Neural cell (in vitro differentiated cells): ENCODE measurements at regions not wholly inside any gene's neighbourhood (a gene's known extent, or its start where the extent isn't known, plus 50 kb on each side); places are given as distances from the start of the nearest gene placed in this dataset.

Source experiments
- H2AFZ ChIP-seq: fragments of 200-600, 300-800 bp; sonication (generic), shearing (Covaris generic); 2 replicates; pipeline ENCODE4 v1.6.0; 2014; ENCODE audit warnings: low read depth, mild to moderate bottlenecking, antibody characterized with exemption, low read length, moderate library complexity
- H3F3A ChIP-seq: fragments of 200-600 bp; shearing (Covaris generic); 2 replicates; pipeline ENCODE4 v1.6.1; 2016; ENCODE audit warnings: mild to moderate bottlenecking, moderate library complexity, mixed read lengths, antibody characterized with exemption, low read length; ENCODE audit not compliant: insufficient read depth, poor library complexity, severe bottlenecking
- H3K27ac ChIP-seq: fragments of 200-600, 300-800 bp; sonication (generic), shearing (Covaris generic); 2 replicates; pipeline ENCODE4 v1.5.1; 2014; ENCODE audit warnings: mild to moderate bottlenecking, low read length, moderate library complexity
- H3K27me3 ChIP-seq: fragments of 300-800, 200-600 bp; sonication (generic), shearing (Covaris generic); 2 replicates; pipeline ENCODE4 v1.6.0; 2014; ENCODE audit warnings: mild to moderate bottlenecking, low read depth, low read length, moderate library complexity; ENCODE audit not compliant: insufficient read depth
- H3K36me3 ChIP-seq: fragments of 300-800, 200-600 bp; sonication (generic), shearing (Covaris generic); 2 replicates; pipeline ENCODE4 v1.5.1; 2014; ENCODE audit warnings: mild to moderate bottlenecking, antibody characterized with exemption, low read length, moderate library complexity; ENCODE audit not compliant: insufficient read depth
- H3K4me2 ChIP-seq: fragments of 300-800, 200-600 bp; sonication (generic), shearing (Covaris generic); 2 replicates; pipeline ENCODE4 v1.6.0; 2014; ENCODE audit warnings: mild to moderate bottlenecking, low read length
- H3K4me3 ChIP-seq: fragments of 300-800, 200-600 bp; sonication (generic), shearing (Covaris generic); 2 replicates; pipeline ENCODE4 v1.5.1; 2014; ENCODE audit warnings: mild to moderate bottlenecking, low read length, moderate library complexity
- H3K79me2 ChIP-seq: fragments of 200-600 bp; shearing (Covaris generic); replicated peaks from 2 replicates; pipeline ENCODE4 v1.6.0; 2014; ENCODE audit warnings: mild to moderate bottlenecking, low read length, moderate library complexity; ENCODE audit not compliant: insufficient read depth
- H3K9ac ChIP-seq: fragments of 300-800, 200-600 bp; sonication (generic), shearing (Covaris generic); 2 replicates; pipeline ENCODE4 v1.6.1; 2016; ENCODE audit warnings: mild to moderate bottlenecking, low read length, mixed read lengths
- H3K9me2 ChIP-seq: fragments of 200-600 bp; shearing (Covaris generic); 2 replicates; pipeline ENCODE4 v1.6.1; 2016; ENCODE audit warnings: mild to moderate bottlenecking, low read length, mixed read lengths; ENCODE audit not compliant: insufficient read depth
- H3K9me3 ChIP-seq: fragments of 200-600, 300-800 bp; sonication (generic), shearing (Covaris generic); 2 replicates; pipeline ENCODE4 v1.6.1; 2016; ENCODE audit warnings: mild to moderate bottlenecking, mixed run types, low read length, moderate library complexity, mixed read lengths
- H4K20me1 ChIP-seq: fragments of 200-600 bp; shearing (Covaris generic); 2 replicates; pipeline ENCODE4 v1.6.1; 2016; ENCODE audit warnings: mild to moderate bottlenecking, mixed run types; ENCODE audit not compliant: insufficient read depth
- EP300 ChIP-seq: fragments of 450-650 bp; conservative IDR thresholded peaks from 2 replicates; pipeline ENCODE4 v1.6.1; 2014; ENCODE audit warnings: antibody characterized with exemption, mild to moderate bottlenecking, moderate library complexity; ENCODE audit not compliant: poor library complexity, severe bottlenecking
- EZH2 ChIP-seq: fragments of 200-600, 300-800 bp; shearing (Covaris generic), sonication (generic); IDR thresholded peaks from 2 replicates; pipeline ENCODE4 v1.6.1; 2014; ENCODE audit warnings: antibody characterized with exemption, low read length, borderline replicate concordance, mild to moderate bottlenecking; ENCODE audit not compliant: insufficient read depth, poor library complexity, severe bottlenecking
- MXI1 ChIP-seq: fragments of 450-650 bp; conservative IDR thresholded peaks from 2 replicates; pipeline ENCODE4 v1.6.1; 2014; ENCODE audit warnings: antibody characterized with exemption, mild to moderate bottlenecking; ENCODE audit not compliant: poor library complexity, severe bottlenecking
- POLR2AphosphoS5 ChIP-seq: IDR thresholded peaks from 2 replicates; pipeline ENCODE4 v1.6.1; 2012
- RAD21 ChIP-seq: fragments of 450-650 bp; conservative IDR thresholded peaks from 2 replicates; pipeline ENCODE4 v1.6.1; 2014; ENCODE audit warnings: antibody characterized with exemption, mild to moderate bottlenecking, moderate library complexity
- SMC3 ChIP-seq: fragments of 450-650 bp; conservative IDR thresholded peaks from 2 replicates; pipeline ENCODE4 v1.6.1; 2014; ENCODE audit warnings: antibody characterized with exemption, mild to moderate bottlenecking, moderate library complexity; ENCODE audit not compliant: poor library complexity
- TAF1 ChIP-seq: IDR thresholded peaks from 2 replicates; pipeline ENCODE4 v1.6.1; 2012; ENCODE audit warnings: low read depth
- TF ChIP-seq, protein P1 (sequence below): fragments of 450-650 bp; IDR thresholded peaks from 2 replicates; pipeline ENCODE4 v1.5.1; 2014; ENCODE audit warnings: antibody characterized with exemption, mild to moderate bottlenecking, moderate library complexity; ENCODE audit not compliant: poor library complexity, severe bottlenecking
- TF ChIP-seq, protein P2 (sequence below): IDR thresholded peaks from 2 replicates; pipeline ENCODE4 v1.6.1; 2012; ENCODE audit warnings: borderline replicate concordance

DNA sequence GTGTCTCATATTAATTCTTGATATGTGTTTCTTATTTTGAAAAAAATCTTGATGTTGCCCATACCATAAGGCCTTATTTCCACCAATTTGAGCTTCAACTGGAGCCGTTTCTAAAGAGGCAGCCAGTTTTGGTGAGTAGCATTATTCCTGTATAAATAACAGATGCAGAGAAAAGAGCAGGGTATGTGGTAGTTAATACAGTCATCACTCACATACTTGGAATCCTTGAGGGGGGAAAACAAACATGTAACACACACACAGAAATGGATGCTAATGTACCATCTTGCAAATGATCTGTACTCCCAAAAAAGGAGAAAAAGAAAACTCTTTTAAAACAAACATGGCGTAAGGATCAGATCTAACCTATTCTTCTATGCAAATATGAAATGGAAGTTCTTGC, 389.7 kb downstream of the GPM6A start:
- Histone ChIP-seq H3K27me3 (no peaks in the 10 kb centered on the region), H3K27ac (no peak overlapping the region), H3K9me2 (no peaks in the 10 kb centered on the region), H3K36me3 (no peaks in the 10 kb centered on the region), H3K4me2 (no peak overlapping the region), H3K4me3 (no peak overlapping the region), H3K79me2 (no peaks in the 10 kb centered on the region), H4K20me1 (no peaks in the 10 kb centered on the region), H3K9me3 (no peaks in the 10 kb centered on the region), H3F3A (no peaks in the 10 kb centered on the region), H2AFZ (no peak overlapping the region), H3K9ac (no peak overlapping the region)
- TF ChIP-seq RAD21 (no peak), TAF1 (no peak), SMC3 (no peak), EP300 (no peak), EZH2 (no peak), POLR2AphosphoS5 (no peak), MXI1 (no peak)
- TF ChIP-seq, protein P1, sequence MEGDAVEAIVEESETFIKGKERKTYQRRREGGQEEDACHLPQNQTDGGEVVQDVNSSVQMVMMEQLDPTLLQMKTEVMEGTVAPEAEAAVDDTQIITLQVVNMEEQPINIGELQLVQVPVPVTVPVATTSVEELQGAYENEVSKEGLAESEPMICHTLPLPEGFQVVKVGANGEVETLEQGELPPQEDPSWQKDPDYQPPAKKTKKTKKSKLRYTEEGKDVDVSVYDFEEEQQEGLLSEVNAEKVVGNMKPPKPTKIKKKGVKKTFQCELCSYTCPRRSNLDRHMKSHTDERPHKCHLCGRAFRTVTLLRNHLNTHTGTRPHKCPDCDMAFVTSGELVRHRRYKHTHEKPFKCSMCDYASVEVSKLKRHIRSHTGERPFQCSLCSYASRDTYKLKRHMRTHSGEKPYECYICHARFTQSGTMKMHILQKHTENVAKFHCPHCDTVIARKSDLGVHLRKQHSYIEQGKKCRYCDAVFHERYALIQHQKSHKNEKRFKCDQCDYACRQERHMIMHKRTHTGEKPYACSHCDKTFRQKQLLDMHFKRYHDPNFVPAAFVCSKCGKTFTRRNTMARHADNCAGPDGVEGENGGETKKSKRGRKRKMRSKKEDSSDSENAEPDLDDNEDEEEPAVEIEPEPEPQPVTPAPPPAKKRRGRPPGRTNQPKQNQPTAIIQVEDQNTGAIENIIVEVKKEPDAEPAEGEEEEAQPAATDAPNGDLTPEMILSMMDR: no peak
- TF ChIP-seq, protein P2, sequence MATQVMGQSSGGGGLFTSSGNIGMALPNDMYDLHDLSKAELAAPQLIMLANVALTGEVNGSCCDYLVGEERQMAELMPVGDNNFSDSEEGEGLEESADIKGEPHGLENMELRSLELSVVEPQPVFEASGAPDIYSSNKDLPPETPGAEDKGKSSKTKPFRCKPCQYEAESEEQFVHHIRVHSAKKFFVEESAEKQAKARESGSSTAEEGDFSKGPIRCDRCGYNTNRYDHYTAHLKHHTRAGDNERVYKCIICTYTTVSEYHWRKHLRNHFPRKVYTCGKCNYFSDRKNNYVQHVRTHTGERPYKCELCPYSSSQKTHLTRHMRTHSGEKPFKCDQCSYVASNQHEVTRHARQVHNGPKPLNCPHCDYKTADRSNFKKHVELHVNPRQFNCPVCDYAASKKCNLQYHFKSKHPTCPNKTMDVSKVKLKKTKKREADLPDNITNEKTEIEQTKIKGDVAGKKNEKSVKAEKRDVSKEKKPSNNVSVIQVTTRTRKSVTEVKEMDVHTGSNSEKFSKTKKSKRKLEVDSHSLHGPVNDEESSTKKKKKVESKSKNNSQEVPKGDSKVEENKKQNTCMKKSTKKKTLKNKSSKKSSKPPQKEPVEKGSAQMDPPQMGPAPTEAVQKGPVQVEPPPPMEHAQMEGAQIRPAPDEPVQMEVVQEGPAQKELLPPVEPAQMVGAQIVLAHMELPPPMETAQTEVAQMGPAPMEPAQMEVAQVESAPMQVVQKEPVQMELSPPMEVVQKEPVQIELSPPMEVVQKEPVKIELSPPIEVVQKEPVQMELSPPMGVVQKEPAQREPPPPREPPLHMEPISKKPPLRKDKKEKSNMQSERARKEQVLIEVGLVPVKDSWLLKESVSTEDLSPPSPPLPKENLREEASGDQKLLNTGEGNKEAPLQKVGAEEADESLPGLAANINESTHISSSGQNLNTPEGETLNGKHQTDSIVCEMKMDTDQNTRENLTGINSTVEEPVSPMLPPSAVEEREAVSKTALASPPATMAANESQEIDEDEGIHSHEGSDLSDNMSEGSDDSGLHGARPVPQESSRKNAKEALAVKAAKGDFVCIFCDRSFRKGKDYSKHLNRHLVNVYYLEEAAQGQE: no peak

DNA sequence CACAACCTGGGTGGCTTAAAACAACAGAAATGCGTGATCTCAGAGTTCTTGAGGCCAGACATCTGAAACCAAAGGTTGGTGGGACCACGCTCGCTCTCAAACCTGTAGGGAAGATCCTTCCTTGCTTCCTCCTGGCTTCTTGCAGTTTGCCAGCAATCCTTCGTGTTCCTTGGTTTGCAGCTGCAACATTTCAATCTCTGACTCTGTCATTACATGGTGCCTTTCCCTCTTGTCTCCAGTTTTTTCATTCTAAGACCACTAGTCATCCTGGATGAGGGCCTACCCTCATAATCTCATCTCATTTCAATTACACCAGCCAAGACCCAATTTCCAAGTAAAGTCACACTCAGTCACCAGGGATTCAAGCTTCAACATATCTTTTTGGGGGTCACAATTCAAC, 388.0 kb downstream of the GPM6A start:
- Histone ChIP-seq H3K9ac (no peak overlapping the region), H3F3A (no peaks in the 10 kb centered on the region), H3K4me3 (no peak overlapping the region), H3K9me2 (no peaks in the 10 kb centered on the region), H3K27ac (no peak overlapping the region), H3K27me3 (no peaks in the 10 kb centered on the region), H3K4me2 (no peak overlapping the region), H4K20me1 (no peaks in the 10 kb centered on the region), H3K79me2 (no peaks in the 10 kb centered on the region), H3K9me3 (no peaks in the 10 kb centered on the region), H3K36me3 (no peaks in the 10 kb centered on the region), H2AFZ (no peak overlapping the region)
- TF ChIP-seq TAF1 (no peak), MXI1 (no peak), POLR2AphosphoS5 (no peak), EZH2 (no peak), SMC3 (no peak), RAD21 (no peak), EP300 (no peak)
- TF ChIP-seq, protein P1: no peak
- TF ChIP-seq, protein P2: no peak
